K562 (cell line): ENCODE measurements at regions not wholly inside any gene's neighbourhood (a gene's known extent, or its start where the extent isn't known, plus 50 kb on each side); places are given as distances from the start of the nearest gene placed in this dataset.

ENCODE experiments used
- ARHGAP35 ChIP-seq: fragments of 450-650 bp; IDR thresholded peaks from 2 replicates; pipeline ENCODE4 v1.6.1; 2018; ENCODE audit not compliant: partially characterized antibody
- TAL1 ChIP-seq: fragments of 450-650 bp; IDR thresholded peaks from 2 replicates; pipeline ENCODE4 v1.6.1; 2016; ENCODE audit warnings: mild to moderate bottlenecking
- ZNF282 ChIP-seq: sonication (generic); formaldehyde crosslinking; IDR thresholded peaks from 2 replicates; pipeline ENCODE4 v1.8.1; 2023; ENCODE audit warnings: missing genetic modification reagents
- ZNF57 ChIP-seq: fragments of 450-650 bp; formaldehyde crosslinking; IDR thresholded peaks from 2 replicates; pipeline ENCODE4 v1.4.0; 2020; ENCODE audit warnings: mild to moderate bottlenecking, moderate library complexity

DNA sequence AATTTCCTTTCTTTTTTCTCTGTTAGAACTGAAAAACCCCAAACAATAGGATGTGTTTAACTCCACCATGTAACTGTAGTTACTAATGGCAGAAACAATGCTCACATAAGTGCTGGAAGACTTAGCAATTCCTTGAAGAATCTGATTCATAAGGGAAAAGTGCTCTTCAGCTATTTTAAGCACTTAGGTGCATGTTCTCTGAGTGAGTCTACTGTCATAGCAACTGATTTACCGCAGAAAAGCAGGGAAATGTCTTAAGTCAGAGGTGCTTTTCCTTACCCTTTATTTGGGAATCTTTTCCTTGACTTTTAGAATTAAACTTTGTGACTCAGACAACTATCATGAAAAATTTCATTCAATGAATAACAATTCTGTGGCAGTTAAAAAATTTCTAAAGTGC, 65.4 kb upstream of the NABP1 start:
- TF ChIP-seq ZNF282 (no peak), TAL1 (no peak), ARHGAP35 (no peak), ZNF57 (CRISPR knock-in tag) (no peak)
